Activated T-cell treated with anti-CD3 and anti-CD28 coated beads for 24 hours (primary cell): ENCODE measurements at regions not wholly inside any gene's neighbourhood (a gene's known extent, or its start where the extent isn't known, plus 50 kb on each side); places are given as distances from the start of the nearest gene placed in this dataset.
"Not testable (repeated sequence)": the region's sequence is repeated elsewhere in the genome, so short reads cannot be mapped to it uniquely, and the experiment has no call there.

ENCODE experiments used
- DNase-seq: peaks from one replicate; pipeline ENCODE4 v3.0.0-alpha.2; 2020; ENCODE audit warnings: low read depth

DNA sequence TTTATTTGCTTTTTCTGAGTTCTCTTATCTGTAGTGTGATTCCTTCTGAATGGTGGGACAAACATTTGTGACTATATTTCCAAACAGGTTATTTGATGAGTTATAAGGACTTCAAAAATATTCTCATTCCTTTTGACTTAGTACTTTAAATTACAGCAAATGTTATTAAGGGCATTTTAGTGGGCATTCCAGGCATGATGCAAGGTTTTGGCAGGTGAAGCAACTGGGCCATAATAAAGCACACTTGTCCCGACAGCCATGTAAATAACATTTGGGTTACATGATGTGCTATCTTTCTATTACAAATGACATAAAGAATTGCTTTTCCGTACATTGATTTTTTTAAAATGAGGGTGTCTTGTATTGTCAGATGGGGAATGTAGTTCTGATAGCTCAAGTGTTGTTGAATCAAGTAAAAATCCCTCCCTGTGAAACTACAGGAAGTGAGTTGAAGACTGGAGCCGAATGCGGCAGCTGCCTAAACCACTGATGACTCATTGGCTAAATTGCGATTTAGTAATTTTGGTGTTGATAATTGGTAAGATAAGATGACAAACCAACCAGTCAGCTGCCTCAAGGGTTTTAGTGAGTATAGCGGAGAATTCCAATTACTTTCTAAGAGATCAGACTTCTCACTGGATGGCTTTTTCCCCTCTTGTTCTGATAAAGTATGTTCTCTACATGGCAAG, 231.3 kb upstream of the NPY start:
- no peak for DNase-seq

DNA sequence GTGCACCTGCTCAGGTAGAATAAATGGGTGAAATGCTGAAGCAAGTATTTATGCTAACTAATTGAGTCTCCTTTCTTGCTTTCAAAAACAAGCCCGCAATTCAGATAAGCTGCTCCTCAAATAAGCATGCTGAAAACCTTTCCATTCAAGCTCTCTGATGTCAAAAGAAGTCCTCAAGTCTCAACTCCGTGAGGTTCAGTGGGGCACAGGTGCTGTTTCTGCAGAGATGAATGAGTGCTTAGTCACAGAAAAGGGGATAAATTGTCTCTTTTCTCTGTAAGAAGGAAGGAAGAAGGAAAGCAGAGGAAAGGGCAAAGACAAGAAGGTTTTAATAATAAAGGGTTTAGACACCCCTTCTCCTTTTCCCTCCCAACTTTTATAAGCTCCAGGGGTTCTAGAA, 229.8 kb upstream of the NPY start:
- DNase-seq, result no peak

DNA sequence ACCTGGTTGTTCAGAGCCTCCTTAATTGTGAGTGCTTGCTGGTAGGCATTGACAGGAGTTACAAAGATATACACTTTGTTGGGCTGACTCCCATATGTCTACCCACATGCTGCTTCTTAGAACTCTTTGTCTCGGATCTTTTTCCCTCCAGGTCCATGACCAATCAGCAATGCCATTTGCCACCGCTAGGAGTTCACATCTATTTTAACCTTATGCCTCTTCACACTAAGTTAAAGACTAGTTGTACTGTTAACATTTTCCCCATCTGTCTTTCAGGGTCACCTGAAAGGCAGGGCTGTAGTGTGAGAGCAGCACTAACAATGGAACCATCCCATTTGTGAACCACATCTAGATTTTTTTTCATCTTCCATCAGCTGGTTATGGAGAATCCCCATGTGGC, 226.7 kb upstream of the NPY start:
- no peak for DNase-seq

DNA sequence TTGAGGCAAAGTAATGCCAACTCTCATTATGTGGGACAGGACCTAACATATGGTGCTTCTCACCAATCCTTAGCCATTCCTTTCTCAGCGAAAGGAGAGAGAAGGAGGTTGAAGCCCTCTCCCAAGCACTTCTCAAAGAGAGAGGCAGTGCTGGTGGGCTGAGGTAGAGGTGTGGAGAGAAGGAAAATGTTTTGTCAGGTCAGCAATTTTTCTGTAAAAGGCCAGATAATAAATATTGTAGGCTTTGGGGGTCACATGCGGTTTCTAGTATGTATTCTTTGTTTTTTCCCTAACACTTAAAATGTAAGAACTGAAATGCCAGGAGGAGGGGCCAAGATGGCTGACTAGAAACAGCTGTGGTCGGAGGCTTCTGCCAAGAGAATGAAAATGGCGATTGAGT, 225.0 kb upstream of the NPY start:
- no peak for DNase-seq

DNA sequence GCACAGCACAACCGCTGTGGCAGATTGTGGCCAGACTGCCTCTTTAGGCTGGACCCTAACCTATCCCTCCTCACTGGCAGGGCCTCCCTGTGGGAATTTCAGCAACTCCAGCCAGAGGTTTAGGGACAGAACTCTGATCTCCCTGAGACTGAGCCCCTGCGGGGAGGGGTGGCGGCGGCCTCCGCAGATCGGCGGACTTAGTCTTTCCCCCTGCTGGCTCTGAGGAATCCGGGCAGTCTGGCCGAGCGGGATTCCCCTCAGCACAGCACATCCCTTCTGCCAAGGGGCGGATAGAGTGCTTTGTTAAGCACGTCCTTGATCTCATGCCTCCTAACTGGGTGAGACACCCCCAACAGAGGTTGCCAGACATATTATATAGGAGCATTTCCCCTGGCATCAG, 224.2 kb upstream of the NPY start:
- DNase-seq, result no peak

DNA sequence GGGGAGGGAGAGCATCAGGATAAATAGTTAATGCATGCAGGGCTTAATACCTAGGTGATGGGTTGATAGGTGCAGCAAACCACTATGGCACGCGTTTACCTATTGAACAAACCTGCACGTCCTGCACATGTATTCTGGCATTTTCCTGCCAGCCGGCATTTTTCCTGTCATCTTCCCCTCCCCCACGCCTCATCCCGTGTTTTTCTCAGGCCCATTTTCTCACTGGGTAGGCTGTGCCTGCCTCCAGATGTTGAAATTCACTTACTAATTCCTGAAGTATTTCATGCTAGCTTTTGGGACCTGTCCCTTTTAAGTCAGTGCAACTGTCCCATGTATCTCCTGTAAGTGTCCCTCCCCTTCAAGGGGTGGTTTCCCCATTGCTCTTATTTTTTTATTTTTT, 220.3 kb upstream of the NPY start:
- no peak for DNase-seq

DNA sequence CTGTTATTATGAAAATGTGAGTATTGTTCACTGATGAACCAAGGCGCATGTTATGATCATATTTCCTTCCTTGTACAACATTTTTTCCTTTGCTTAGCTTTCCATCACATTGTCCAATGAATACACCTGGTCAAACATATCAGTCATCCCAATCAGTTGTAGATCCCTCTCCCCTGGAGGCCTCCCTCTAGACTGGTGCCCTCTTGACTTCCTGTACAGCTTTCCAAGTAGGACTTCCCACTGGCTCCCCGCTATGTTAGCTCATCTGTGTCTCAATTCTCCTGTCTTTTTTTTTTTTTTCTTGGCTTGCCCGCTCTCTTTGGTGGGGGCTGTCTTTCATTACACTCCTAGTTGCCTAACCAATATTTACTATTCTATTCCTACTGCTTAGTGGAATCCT, 214.2 kb upstream of the NPY start:
- DNase-seq, result no peak

DNA sequence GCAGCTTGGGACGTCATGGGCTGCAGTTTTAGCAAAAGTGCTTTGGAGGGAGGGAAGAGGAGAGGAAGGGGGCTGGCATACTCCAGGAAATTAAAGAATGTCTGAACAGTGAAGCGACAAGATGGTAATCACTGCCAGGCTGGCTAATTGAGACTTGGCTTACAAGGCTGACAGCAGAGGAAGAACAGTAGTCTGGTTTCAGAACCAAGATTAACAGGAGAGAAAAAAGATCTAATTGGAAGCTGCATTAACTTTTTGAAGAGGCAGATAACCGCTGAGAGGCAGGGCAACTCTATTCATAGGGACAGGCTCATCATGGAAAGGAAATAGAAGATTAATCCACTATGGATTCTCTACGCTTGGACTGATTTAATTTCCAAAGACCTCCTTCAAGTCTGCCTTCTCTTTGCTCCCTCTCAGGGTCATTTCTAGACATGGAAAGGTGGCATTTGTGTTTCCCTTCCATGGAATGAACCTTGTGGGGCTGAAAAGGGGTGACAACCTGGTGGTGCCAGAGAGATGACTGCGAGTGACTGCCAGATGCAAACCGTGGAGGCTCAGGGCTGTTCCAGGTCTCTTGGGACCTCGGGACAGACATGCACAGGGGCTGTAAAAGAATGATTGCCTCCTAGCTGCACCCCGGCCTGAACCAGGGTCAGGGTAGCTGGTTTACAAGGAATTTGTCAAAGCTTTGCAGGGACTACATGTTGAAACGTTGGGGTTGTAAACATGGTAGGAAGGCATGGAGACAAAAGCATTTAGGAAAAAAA, 210.2 kb upstream of the NPY start:
- DNase-seq, result no peak

DNA sequence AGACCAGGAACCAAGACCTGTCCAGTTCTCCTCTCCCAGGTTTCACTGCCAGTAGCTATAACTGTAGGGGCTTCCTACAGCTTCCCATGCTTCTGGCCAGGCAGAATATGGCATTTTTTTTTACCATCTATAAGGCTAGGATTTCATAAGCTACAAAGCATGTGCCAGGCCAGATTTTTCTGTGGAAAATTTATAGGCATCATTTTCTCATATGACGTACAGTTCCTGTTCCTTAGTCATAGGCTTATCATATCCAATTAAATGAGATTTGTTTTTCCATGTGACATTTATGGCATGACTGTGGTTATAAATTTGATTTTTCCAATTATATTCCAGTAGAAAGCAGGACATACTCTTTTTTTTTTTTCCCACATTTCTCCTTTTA, 208.6 kb upstream of the NPY start:
- DNase-seq, result no peak

DNA sequence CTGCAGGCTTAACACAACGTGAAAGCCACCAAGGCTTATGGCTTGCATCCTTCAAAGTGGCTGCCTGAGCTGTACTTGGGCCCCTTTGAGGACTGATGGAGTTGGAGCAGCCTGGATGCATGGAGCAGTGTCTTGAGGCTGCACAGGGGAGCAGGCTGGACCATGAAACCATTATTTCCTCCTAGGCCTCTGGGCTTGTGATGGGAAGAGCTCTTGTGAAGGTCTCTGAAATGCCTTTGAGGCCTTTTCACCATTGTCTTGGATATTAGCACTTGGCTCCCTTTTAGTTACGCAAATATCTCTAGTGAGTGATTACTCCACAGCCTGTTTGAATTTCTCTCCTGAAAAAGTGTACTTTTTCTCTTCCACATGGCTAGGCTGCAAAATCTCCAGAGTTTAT, 201.2 kb upstream of the NPY start:
- no peak for DNase-seq

DNA sequence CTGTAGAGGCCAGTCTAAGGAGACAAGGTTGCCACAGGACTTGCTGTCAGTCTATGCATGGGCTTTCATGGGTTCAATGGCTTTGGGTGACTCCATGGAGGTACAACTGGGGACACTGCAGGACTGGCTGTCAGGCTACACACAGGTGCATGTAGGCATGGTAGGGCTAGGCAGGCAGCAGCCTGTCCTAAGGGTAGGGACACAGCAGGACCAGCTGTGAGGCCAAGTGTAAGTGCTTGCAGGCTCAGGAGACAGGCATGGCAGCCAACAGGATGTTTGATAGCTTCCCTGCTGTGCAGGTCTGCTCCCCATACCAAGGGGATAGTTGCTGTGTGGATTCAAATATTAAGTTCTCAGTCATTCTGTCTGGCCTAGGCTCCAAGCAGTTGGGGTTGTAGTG, 181.0 kb upstream of the NPY start:
- DNase-seq, result no peak

DNA sequence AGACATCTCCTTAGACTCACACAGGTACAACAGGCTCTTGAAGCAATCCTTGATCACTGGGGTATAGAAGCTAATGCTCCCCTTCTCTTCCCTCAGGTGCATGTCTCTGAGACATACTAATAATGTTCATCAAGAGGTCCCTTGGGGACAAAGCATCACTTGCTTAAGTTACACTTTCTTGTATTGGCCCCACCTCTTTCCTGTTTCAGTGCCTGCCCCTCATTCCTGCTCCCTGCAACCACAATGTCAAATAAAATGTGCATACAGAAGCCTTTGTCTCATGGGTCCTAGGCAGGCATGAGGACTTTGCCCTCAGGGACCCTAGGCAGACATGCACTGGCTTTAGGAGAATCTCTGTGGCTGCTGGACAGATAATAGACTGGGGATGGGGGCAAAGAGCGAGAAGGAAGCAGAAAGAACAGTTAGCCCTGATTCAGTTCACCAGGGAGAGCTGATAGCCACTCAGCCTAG, 175.0 kb upstream of the NPY start:
- no peak for DNase-seq

DNA sequence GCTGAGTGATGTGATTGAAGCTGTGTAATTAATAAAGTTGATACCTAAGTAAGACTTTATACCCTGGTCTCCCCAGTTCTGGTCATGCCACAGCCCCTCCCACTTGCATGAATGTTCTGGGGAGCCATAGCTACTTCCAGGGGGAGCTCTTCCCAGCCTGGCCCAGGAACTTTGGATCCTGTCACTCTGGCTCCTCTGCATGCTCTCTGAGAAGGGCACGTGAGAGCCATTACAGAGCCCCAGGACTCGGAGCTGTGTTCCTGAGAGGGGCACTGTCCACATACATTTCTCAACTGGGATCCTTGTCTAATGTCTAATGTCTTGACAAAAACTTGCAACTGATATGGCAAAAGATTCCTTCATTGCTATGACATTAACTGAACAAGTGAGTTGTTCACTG, 173.9 kb upstream of the NPY start:
- DNase-seq, result no peak

DNA sequence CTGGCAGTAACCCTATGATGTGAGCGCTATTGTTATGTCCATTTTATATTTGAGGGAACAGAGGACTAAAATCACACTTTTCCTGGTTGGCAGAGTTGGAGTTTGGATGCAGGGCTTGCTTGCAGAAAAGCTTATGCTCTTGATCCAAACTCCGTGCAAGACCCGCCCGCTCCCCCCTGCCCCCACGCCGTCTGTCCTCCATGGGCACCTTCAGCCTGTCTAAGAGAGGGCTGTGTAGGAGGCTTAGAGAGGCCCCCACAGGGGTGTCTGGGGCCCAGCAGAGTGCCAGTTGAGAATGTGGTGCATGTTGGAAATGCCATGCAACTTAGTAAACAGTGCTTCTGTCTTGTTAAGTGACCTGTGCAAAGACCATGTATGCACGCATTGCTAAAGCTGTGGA, 170.5 kb upstream of the NPY start:
- DNase-seq, result no peak

DNA sequence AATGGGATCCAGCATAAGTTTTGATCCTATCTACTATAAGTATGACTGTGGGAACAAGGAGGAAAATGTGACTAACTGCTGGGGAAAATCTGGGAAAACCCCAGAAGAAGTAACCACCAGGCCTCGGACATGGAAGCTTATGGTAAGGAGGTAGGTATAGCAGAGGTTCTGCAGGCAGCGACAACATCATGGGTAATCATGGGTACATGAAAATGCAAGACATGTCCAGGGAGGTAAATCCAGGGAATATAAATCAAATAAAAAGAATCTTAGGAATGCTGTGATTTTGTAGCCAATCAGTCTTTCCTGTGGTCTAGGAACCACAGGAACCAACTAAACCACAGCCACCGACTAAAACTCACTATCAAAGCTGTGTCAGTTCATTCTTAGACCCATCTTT, 168.3 kb upstream of the NPY start:
- DNase-seq, result no peak

DNA sequence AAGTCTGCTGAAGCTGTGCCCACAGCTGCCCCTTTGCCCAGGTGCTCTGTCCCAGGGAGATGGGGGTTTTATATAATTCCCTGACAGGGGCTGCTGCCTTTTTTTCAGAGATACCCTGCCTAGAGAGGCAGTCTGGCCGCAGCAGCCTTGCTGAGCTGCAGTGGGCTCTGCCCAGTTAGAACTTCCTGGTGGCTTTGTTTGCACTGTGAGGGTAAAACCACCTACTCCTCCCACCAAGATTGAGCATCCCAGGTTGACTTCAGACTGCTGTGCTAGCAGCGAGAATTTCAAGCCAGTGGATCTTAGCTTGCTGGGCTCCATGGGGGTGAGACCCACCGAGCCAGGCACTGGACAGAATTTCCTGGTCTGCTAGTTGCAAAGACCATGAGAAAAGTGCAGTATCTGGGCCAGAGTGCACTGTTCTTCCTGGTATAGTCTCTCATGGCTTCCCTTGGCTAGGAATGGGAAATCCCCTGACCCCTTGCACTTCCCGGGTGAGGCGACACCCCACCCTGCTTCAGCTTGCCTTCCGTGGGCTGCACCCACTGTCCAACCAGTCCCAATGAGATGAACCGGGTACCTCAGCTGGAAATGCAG, 166.0 kb upstream of the NPY start:
- DNase-seq, result not testable (repeated sequence)

DNA sequence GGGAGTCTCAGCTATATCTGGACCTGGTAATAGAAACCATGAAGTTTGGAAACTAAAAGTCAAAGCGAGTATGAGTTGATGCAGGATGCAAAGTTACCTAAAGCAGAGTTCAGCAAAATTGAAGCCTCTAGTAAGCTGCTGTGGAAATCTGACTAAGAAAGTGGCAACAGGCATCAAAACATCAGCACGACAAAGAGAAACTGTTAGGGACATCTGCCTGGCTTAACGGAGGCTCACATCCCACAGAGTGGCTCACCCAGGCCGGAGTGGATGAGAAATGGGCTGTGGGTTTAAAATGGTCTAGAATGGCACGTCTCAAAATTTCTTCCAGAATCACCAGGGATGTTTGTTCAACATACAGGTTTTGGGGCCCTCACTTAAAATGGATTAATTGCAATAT, 164.1 kb upstream of the NPY start:
- no peak for DNase-seq

DNA sequence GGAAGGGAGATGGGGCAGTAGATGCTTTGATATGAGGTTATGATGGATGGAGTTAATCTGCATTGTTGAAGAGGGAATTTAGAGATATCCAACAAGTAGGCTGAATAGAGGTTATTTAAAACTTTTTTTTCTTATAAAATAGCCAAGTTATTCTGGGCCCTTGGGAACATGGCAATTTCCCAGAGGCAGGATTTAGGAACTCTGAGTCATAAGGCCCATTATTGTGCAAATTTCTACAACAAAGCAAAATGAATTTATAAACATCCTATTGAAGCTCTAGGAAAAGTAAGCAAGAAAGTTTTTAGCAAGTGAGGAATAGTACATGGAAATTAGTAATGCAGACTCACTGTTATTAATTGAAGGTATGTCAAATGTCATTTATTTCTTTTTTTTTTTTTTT, 160.9 kb upstream of the NPY start:
- DNase-seq, result no peak

DNA sequence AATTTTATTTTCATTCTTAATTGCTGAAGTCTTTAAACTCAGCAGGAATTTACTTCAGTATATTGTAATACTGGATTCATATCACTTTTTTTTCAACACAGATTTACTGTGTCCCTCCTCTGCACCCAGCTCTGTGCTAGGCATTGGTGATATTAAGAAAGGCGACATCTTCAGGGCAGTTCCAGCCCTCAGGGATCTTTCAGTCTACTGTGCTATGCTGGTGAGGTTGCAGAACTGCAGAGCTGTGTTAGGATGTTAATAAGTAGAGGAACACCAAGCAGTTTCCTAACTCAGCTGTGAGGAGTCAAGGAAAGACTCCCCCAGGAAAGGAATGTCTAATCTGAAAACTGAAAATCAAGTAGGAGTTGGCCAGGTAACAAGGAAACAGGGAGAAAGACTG, 158.2 kb upstream of the NPY start:
- DNase-seq, result no peak

DNA sequence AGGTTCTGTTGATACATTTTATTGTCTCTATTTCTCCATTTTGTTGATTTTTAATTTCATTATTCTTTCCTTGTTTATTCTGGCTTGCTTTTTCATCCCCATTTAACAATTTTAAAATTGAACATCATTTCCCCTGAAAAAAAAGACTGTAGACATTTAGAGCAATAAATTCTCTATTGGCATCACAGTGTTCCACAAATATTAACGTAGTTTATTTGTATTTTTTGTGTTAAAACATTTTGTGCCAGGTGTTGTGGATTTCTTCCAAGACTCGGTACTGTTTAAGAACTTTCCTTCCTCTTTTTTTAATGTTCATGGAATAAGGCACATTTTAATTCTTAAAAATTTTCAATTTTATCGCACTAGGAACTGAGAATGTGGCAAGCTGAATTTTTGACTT, 156.1 kb upstream of the NPY start:
- DNase-seq, result no peak

DNA sequence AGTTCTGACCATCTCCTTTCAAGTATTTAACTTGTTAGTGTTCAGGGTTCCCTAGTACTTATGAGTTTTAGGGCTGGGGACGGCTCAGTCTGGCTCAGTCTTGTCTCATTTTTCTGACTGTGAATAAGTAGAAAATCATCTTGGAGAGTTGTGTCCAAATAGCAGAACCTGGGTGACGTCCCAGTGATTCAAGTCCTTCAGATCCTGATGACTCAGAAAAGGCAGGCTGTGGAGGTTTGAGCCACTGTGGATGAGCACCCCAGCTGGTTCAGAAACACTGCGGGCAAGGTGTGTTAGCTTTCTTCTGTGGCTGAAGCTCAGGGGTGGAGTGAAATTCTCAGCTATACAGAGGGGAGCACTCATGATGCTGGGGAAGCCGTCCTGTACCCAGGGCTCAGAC, 154.4 kb upstream of the NPY start:
- no peak for DNase-seq

DNA sequence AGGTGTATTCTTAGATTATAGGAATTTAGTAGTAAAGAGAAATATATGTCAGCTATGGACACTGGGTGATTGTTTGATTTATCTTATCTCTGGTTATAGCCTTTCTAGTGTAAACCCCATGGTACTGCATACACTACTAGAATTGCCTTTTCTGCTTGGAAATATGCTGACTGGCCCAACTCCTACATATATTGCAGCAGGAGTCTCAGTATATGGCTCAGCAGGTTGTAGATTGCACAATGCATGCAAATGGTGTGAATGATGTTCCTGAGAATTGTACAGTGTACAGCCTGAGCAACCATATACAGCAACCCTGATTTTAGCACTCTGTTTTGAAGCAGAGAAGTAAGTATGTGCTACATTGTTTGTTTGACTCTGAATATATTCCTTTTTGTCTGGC, 153.4 kb upstream of the NPY start:
- no peak for DNase-seq

DNA sequence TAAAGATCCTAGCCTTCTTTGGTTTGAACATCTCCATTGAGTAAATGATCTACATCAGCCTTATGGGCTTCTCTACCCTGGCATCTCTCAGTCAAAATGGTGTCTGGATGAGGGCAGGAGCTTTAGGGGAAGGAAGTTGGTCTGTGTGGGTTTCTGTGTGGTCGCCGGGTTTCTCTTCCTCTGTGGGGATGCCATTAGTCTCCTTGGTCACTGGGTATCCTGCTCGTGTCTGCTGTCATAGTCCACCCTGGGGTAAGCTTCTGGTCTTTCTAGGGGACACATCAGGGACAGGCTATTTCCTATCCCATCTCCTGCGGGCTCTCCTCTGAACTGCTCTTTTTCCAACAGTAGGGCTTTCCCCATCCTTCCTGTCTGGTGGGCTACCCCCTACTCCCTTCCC, 150.3 kb upstream of the NPY start:
- no peak for DNase-seq

DNA sequence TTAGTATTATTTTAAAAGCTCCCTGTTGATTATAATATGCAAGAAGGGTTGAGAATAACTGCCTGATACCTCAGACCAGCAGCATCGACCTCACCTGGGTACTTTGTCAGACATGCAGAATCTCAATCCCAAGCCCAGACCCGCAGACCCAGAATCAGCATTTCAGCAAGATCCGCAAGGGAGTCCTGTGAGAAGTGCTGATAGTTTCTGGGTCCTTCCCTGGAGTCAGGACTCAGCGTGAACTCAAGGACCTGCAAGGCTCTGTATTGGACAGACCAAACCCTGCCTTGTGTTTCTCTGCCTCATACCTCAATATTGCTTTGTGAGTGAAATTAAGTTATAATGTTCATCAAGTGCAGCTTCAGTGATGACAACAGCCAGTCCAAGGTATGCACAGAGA, 149.5 kb upstream of the NPY start:
- DNase-seq, result no peak
